Muscle of leg (tissue), 3 donors: ENCODE measurements at regions not wholly inside any gene's neighbourhood (a gene's known extent, or its start where the extent isn't known, plus 50 kb on each side); places are given as distances from the start of the nearest gene placed in this dataset.
A peak's percentile ranks its signal among the peaks of the same experiment; 100 is the strongest.

Experiments used
- DNase-seq: peaks from one replicate; pipeline ENCODE4 v3.0.0; 2013
- H3K27ac ChIP-seq: one replicate; pipeline ENCODE4 v1.5.1; 2013; ENCODE audit warnings: mild to moderate bottlenecking, low read length, control low read depth
- H3K27me3 ChIP-seq: one replicate; pipeline ENCODE4 v1.6.1; 2013; ENCODE audit warnings: low read length; ENCODE audit not compliant: control insufficient read depth, insufficient read depth
- H3K36me3 ChIP-seq: one replicate; pipeline ENCODE4 v1.6.1; 2013; ENCODE audit warnings: low read length; ENCODE audit not compliant: control insufficient read depth, insufficient read depth
- H3K4me1 ChIP-seq: one replicate; pipeline ENCODE4 v1.6.1; 2013; ENCODE audit warnings: low read length; ENCODE audit not compliant: control insufficient read depth, insufficient read depth
- H3K4me3 ChIP-seq: one replicate; pipeline ENCODE4 v1.5.1; 2013; ENCODE audit warnings: low read length, control low read depth
- H3K9me3 ChIP-seq: replicated peaks from 2 replicates; pipeline ENCODE4 v1.6.1; 2013; ENCODE audit warnings: low read depth, low read length; ENCODE audit not compliant: control insufficient read depth
- WGBS: methylation state at CpG from one replicate; pipeline ENCODE4 v1.1.5; 2013; ENCODE audit warnings: missing lambda C conversion rate; ENCODE audit not compliant: insufficient coverage; 5-methylcytosine and 5-hydroxymethylcytosine counted together

- no peak overlapping the region for H3K4me3 ChIP-seq
- no peaks in the 10 kb centered on the region for H3K9me3 ChIP-seq
- H3K27me3 ChIP-seq: peaks cover 2% of the 10 kb centered on the region
- H3K4me1 ChIP-seq: no peaks in the 10 kb centered on the region
- WGBS: 8% methylated on average over 2 of the region's 5 CpGs
- DNase-seq: no peak
- no peak overlapping the region for H3K27ac ChIP-seq
- H3K36me3 ChIP-seq: no peaks in the 10 kb centered on the region
Measured at GRCh38 chr11:11789735-11790369, 51.9 kb upstream of the USP47 start.

DNA sequence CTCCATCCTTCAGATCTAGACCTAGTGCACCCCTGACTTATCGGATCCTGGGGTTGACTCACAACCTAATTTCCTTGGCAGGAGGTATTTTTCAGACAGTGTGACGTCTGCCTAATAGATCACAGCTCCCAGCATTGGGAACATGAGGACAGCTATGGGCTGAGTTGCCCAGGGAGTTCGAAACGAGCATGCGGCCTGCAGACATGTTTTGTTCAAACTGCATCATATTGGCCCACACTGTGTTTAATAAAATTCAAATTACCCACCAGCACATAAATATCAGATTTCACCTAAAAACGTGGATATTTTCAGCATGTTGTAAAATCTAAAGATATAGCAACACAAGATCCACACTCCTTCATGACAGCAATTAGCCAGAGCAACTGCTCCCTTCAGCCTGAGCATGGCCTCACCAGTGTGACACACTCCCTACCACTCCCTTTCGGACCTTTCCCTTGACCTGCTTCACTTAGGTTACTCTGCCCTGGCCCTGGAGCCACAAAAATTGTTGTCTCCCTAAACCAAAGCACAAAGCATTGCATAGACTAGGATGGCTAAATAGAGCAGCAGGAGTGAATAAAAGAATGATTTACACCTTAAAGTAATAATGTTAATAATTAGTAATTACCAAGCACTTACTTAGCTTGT is 53.6 kb upstream of the USP47 start:
- no peaks in the 10 kb centered on the region for H3K9me3 ChIP-seq

GRCh38 chr11:11787305-11788062 is 54.3 kb upstream of the USP47 start:
- Histone ChIP-seq H3K36me3 (no peaks in the 10 kb centered on the region), H3K9me3 (no peaks in the 10 kb centered on the region), H3K27me3 (no peaks in the 10 kb centered on the region), H3K27ac (no peak overlapping the region), H3K4me3 (no peak overlapping the region), H3K4me1 (no peaks in the 10 kb centered on the region)
- peak; percentile 88 for DNase-seq
- 100% methylated on average over 3 of the region's 7 CpGs for WGBS

More for the DNA sequence above, 53.6 kb upstream of the USP47 start:
- Histone ChIP-seq H3K27me3 (no peaks in the 10 kb centered on the region), H3K36me3 (no peaks in the 10 kb centered on the region), H3K4me3 (no peak overlapping the region), H3K27ac (no peak overlapping the region), H3K4me1 (no peaks in the 10 kb centered on the region)
- 20% methylated on average over 2 of the region's 7 CpGs for WGBS
- no peak for DNase-seq

GRCh38 chr11:11786771-11787170 is 55.0 kb upstream of the USP47 start:
- H3K9me3 ChIP-seq: no peaks in the 10 kb centered on the region
- DNase-seq: peak; percentile 37
- no peaks in the 10 kb centered on the region for H3K4me1 ChIP-seq

GRCh38 chr11:11786234-11786633 is 55.5 kb upstream of the USP47 start:
- no peak for DNase-seq
- Histone ChIP-seq H3K27me3 (no peaks in the 10 kb centered on the region), H3K4me1 (no peaks in the 10 kb centered on the region), H3K4me3 (no peak overlapping the region), H3K27ac (no peak overlapping the region), H3K36me3 (no peaks in the 10 kb centered on the region), H3K9me3 (no peaks in the 10 kb centered on the region)
- WGBS: no CpG with 5 or more reads among the region's 5 CpGs

More at GRCh38 chr11:11786771-11787170, 55.0 kb upstream of the USP47 start:
- H3K36me3 ChIP-seq: no peaks in the 10 kb centered on the region
- H3K4me3 ChIP-seq: no peak overlapping the region
- no peaks in the 10 kb centered on the region for H3K27me3 ChIP-seq
- no CpG with 5 or more reads among the region's 4 CpGs for WGBS
- no peak overlapping the region for H3K27ac ChIP-seq

DNA sequence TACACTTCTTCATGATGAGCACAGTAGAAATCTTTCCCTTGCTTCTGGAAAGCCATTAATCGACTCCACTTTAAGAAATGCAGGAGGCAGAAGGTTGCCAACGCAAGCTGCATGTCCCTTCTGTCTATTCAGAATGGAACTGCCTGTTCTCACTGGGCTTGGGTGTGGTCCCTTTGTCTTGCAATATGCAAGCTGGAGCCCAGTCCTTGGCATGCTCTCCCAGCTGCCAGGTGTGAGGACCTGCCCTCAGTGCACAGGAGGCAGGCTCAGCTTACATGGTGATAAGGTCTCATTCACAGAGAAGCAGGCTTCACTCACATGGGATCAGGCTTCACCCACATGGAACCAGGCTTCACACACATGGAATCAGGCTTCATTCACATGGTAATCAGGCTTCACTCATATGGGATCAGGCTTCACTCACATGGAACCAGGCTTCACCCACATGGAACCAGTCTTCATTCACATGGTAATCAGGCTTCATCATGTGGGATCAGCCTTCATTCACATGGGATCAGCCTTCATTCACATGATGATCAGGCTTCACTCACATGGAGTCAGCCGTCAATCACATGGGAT is 59.2 kb upstream of the USP47 start:
- Histone ChIP-seq H3K36me3 (no peaks in the 10 kb centered on the region), H3K4me3 (no peak overlapping the region), H3K27me3 (peaks cover 9% of the 10 kb centered on the region), H3K9me3 (no peaks in the 10 kb centered on the region), H3K4me1 (no peaks in the 10 kb centered on the region), H3K27ac (no peak overlapping the region)
- WGBS: 78% methylated on average over 3 of the region's 3 CpGs
- no peak for DNase-seq

- Histone ChIP-seq H3K27ac (no peak overlapping the region), H3K36me3 (no peaks in the 10 kb centered on the region), H3K4me3 (no peak overlapping the region), H3K4me1 (no peaks in the 10 kb centered on the region), H3K27me3 (peaks cover 16% of the 10 kb centered on the region), H3K9me3 (no peaks in the 10 kb centered on the region)
- DNase-seq: no peak
- 83% methylated on average over 5 of the region's 8 CpGs for WGBS
Measured at GRCh38 chr11:11780858-11781257, 60.9 kb upstream of the USP47 start.

GRCh38 chr11:11779975-11780374 is 61.8 kb upstream of the USP47 start:
- no peaks in the 10 kb centered on the region for H3K36me3 ChIP-seq
- no peaks in the 10 kb centered on the region for H3K4me1 ChIP-seq
- no CpG with 5 or more reads among the region's 2 CpGs for WGBS
- H3K27me3 ChIP-seq: peaks cover 16% of the 10 kb centered on the region
- no peaks in the 10 kb centered on the region for H3K9me3 ChIP-seq
- no peak overlapping the region for H3K4me3 ChIP-seq
- no peak for DNase-seq
- H3K27ac ChIP-seq: no peak overlapping the region

DNA sequence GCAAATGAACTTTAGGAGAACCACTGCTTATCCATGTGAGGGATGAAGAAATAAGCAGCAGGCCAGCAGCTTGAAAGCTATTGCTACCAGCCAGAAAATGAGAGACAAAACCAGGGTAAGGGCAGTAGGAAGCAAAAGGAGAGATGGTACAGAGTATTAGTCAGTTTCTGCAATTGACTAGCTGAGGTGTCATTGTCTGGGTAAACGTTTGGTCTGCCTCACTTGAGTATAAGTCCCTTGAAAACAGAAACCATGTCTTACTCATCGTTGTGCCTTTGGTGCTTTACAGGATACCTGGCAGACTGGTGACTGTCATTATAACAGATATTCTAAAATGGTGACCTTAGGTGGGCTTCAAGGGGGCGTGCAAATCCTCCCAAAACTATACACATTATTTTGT is 63.9 kb upstream of the USP47 start:
- Histone ChIP-seq H3K27ac (no peak overlapping the region), H3K36me3 (no peaks in the 10 kb centered on the region), H3K4me3 (no peak overlapping the region), H3K4me1 (no peaks in the 10 kb centered on the region), H3K9me3 (no peaks in the 10 kb centered on the region), H3K27me3 (peaks cover 16% of the 10 kb centered on the region)
- no peak for DNase-seq
- WGBS: no CpG with 5 or more reads among the region's 3 CpGs

DNA sequence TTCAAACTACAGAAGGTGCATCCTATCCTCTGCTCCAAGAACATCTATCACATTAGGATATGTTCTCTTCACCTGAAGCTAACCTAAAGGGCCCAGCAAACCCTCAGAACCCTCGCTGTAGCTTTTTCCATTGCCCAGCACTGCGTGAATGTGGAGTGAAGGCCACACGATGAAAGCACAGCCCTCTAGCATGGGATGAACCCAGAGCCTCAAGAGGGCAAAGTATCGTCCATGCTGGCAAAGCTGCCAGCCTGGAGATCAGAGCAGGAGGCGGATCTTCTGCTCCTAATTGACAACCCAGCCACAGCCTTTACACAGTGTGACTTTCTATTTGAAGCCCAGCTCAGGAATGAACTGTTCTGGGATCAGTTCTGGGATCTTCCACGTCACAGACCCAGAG is 65.1 kb upstream of the USP47 start:
- Histone ChIP-seq H3K4me3 (no peak overlapping the region), H3K36me3 (no peaks in the 10 kb centered on the region), H3K27me3 (peaks cover 16% of the 10 kb centered on the region), H3K9me3 (no peaks in the 10 kb centered on the region), H3K27ac (no peak overlapping the region), H3K4me1 (no peaks in the 10 kb centered on the region)
- DNase-seq: no peak
- 92% methylated on average over 5 of the region's 6 CpGs for WGBS
